HepG2 (cell line): ENCODE measurements at regions not wholly inside any gene's neighbourhood (a gene's known extent, or its start where the extent isn't known, plus 50 kb on each side); places are given as distances from the start of the nearest gene placed in this dataset.

Experiments
- ATAC-seq: fragments of 200-7000 bp; cut with Tn5 transposase; 3 replicates; pipeline ENCODE4 v1.9.1; 2020; ENCODE audit warnings: mild to moderate bottlenecking, moderate library complexity
- BruUV-seq: library from RNA; stranded (reverse); fragments of 400-500 nt; replicated peaks from 2 replicates; lab custom pipeline; 2021; lab: Mats Ljungman, UMichigan
- CTCF ChIA-PET: fragments of 300-600 bp; formaldehyde crosslinking; extraction: SDS; loops from one replicate; lab custom pipeline; 2021; ENCODE audit warnings: low total read pairs, inconsistent platforms, low intra/inter-chr PET ratio; lab: Yijun Ruan, JAX
- POLR2A ChIA-PET: fragments of 350-600 bp; sonication (Branson Sonifier 250); formaldehyde crosslinking; loops from one replicate; lab custom pipeline; 2020; ENCODE audit warnings: antibody characterized with exemption, inconsistent platforms; lab: Yijun Ruan, JAX
- DNase-seq: peaks from one replicate; pipeline ENCODE4 v3.0.0-alpha.2; 2015; ENCODE audit warnings: low spot score
- FAIRE-seq: peaks from 3 replicates; lab custom pipeline; 2011; peaks lifted over from hg19 to GRCh38; lab: Jason Lieb, UNC
- H2AFZ ChIP-seq: one replicate; pipeline ENCODE4 v1.6.1; 2011; ENCODE audit warnings: low read length, inconsistent platforms
- H3K27ac ChIP-seq: fragments of 300-600 bp; 3 replicates; pipeline ENCODE4 v1.8.0; 2011; ENCODE audit warnings: mixed run types, mild to moderate bottlenecking, mixed read lengths, low read length, inconsistent platforms; ENCODE audit not compliant: insufficient read depth; ENCODE audit errors: extremely low read length
- H3K27me3 ChIP-seq, 2 experiments: fragments of 200-600 bp in 1 of 2; 2 replicates in 1 of 2; 3 replicates in 1 of 2; pipeline versions ENCODE4 v1.6.0 to v1.8.0; 2011; ENCODE audit warnings: low read length in 2 of 2, mild to moderate bottlenecking in 2 of 2, moderate library complexity in 2 of 2, inconsistent platforms in 1 of 2; ENCODE audit not compliant: insufficient read depth in 2 of 2, control insufficient read depth in 1 of 2
- H3K36me3 ChIP-seq, 2 experiments: fragments of 200-600 bp in 1 of 2; replicated peaks in 1 of 2; 2 replicates in 1 of 2; 3 replicates in 1 of 2; pipeline versions ENCODE4 v1.5.1 to v1.8.0; 2011; ENCODE audit warnings: low read length in 2 of 2, inconsistent platforms in 1 of 2; ENCODE audit not compliant: insufficient read depth in 2 of 2, control insufficient read depth in 1 of 2
- H3K4me1 ChIP-seq: 2 replicates; pipeline ENCODE4 v1.5.1; 2012; ENCODE audit warnings: low read length, inconsistent platforms; ENCODE audit not compliant: insufficient read depth
- H3K4me2 ChIP-seq: 2 replicates; pipeline ENCODE4 v1.6.0; 2011; ENCODE audit warnings: low read depth, low read length, inconsistent platforms
- H3K4me3 ChIP-seq, 3 experiments: fragments of 200-600 bp in 1 of 3; sonication (generic), shearing (Covaris generic) in 1 of 3; replicated peaks in 1 of 3; 2 replicates each; pipeline ENCODE4 v1.5.1; 2011 to 2016; ENCODE audit warnings: low read length in 3 of 3, inconsistent platforms in 2 of 3, low read depth in 2 of 3, mild to moderate bottlenecking in 2 of 3, control low read depth in 1 of 3, mixed read lengths in 1 of 3; ENCODE audit not compliant: insufficient read depth in 1 of 3
- H3K79me2 ChIP-seq: one replicate; pipeline ENCODE4 v1.6.1; 2011; ENCODE audit warnings: low read length, inconsistent platforms; ENCODE audit not compliant: insufficient read depth
- H3K9ac ChIP-seq: 2 replicates; pipeline ENCODE4 v1.6.0; 2011; ENCODE audit warnings: mild to moderate bottlenecking, low read depth, low read length, inconsistent platforms; ENCODE audit not compliant: insufficient read depth
- H3K9me3 ChIP-seq: 2 replicates; pipeline ENCODE4 v1.5.1; 2012; ENCODE audit warnings: mild to moderate bottlenecking, low read length
- H4K20me1 ChIP-seq: 2 replicates; pipeline ENCODE4 v1.6.0; 2011; ENCODE audit warnings: inconsistent platforms, mild to moderate bottlenecking, low read length, moderate library complexity; ENCODE audit not compliant: insufficient read depth
- MIER2 ChIP-seq: IDR thresholded peaks from 2 replicates; pipeline ENCODE4 v1.6.1; 2016; ENCODE audit warnings: missing biosample characterization, missing genetic modification reagents
- POLR2AphosphoS2 ChIP-seq: IDR thresholded peaks from 2 replicates; pipeline ENCODE4 v1.6.1; 2011; ENCODE audit warnings: low read depth, low read length, improper control_type of control experiment
- in situ Hi-C: cut with HindIII; loops from 2 replicates; pipeline ENCODE4 v1.10.0; 2017; ENCODE audit warnings: low pct_unique_long_range_greater_than_20kb; ENCODE audit not compliant: extremely low pct_ligation_motif_present
- intact Hi-C: fragments of 100-400 bp; cut with micrococcal nuclease; formaldehyde crosslinking; loops from one replicate; pipeline ENCODE4 v1.10.0; 2022; ENCODE audit not compliant: unreplicated experiment
- TF ChIP-seq, protein P1 (sequence below), 2 experiments: IDR thresholded peaks; 2 replicates each; pipeline ENCODE4 v1.6.1; 2011 to 2012; ENCODE audit warnings: low read length in 2 of 2, borderline replicate concordance in 1 of 2, low read depth in 1 of 2, mild to moderate bottlenecking in 1 of 2, moderate library complexity in 1 of 2

DNA sequence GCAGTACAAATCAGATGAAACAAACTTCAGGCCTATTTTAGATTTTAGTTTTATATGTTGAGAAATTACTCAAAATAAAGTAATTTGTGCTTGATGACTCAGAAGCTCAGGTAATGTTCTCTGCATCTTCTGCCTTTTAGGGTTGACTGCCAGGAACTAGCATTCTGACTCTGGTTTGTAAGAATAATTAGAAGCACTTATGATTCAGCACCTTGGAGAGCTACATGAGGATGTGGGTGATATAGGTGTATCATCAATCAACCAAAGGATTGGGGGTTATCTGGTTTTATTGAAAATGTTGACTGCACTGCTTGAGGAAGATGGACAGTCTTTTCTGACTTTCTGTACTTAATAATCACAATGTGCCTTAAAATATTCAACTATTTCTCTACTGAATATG is 118.7 kb upstream of the SGCD start:
- CTCF ChIA-PET = no interaction called here

More for the DNA sequence above, 118.7 kb upstream of the SGCD start:
- BruUV-seq = no TSS peak
- TF ChIP-seq POLR2AphosphoS2 (no peak), MIER2 (CRISPR knock-in tag) (peak; percentile 79)
- TF ChIP-seq, protein P1, sequence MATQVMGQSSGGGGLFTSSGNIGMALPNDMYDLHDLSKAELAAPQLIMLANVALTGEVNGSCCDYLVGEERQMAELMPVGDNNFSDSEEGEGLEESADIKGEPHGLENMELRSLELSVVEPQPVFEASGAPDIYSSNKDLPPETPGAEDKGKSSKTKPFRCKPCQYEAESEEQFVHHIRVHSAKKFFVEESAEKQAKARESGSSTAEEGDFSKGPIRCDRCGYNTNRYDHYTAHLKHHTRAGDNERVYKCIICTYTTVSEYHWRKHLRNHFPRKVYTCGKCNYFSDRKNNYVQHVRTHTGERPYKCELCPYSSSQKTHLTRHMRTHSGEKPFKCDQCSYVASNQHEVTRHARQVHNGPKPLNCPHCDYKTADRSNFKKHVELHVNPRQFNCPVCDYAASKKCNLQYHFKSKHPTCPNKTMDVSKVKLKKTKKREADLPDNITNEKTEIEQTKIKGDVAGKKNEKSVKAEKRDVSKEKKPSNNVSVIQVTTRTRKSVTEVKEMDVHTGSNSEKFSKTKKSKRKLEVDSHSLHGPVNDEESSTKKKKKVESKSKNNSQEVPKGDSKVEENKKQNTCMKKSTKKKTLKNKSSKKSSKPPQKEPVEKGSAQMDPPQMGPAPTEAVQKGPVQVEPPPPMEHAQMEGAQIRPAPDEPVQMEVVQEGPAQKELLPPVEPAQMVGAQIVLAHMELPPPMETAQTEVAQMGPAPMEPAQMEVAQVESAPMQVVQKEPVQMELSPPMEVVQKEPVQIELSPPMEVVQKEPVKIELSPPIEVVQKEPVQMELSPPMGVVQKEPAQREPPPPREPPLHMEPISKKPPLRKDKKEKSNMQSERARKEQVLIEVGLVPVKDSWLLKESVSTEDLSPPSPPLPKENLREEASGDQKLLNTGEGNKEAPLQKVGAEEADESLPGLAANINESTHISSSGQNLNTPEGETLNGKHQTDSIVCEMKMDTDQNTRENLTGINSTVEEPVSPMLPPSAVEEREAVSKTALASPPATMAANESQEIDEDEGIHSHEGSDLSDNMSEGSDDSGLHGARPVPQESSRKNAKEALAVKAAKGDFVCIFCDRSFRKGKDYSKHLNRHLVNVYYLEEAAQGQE (IDR thresholded peaks at IDR 0.05; ENCODE audit: borderline replicate concordance in 1 of 2, low read depth in 1 of 2, low read length in 2 of 2) = peak; percentile 6 to 89; a peak in 3 of 4 replicates
- POLR2A ChIA-PET = no interaction called here
- DNase-seq (no peak), FAIRE-seq (no peak), ATAC-seq (no peak)
- Histone ChIP-seq H3K9ac (no peak overlapping the region), H4K20me1 (no peaks in the 10 kb centered on the region), H3K79me2 (no peaks in the 10 kb centered on the region), H3K4me3 (no peak overlapping the region), H3K27ac (no peak overlapping the region), H3K36me3 (no peaks in the 10 kb centered on the region), H3K4me1 (no peaks in the 10 kb centered on the region), H3K4me2 (no peak overlapping the region), H2AFZ (no peak overlapping the region), H3K27me3 (no peaks in the 10 kb centered on the region), H3K9me3 (peaks cover 37% of the 10 kb centered on the region)
- intact Hi-C loops = no loop called here
- in situ Hi-C loops = no loop called here
